A549 (cell line): ENCODE measurements at regions not wholly inside any gene's neighbourhood (a gene's known extent, or its start where the extent isn't known, plus 50 kb on each side); places are given as distances from the start of the nearest gene placed in this dataset.

Experiments used
- ATAC-seq, 2 experiments: fragments of 200-7000 bp in 1 of 2; fragments of >200 bp in 1 of 2; cut with Nextera tagmentation in 1 of 2; cut with Tn5 transposase in 1 of 2; 3 replicates each; pipeline versions ENCODE4 v1.8.0 to v1.9.1; 2018 to 2020; ENCODE audit warnings: mild to moderate bottlenecking in 1 of 2, moderate library complexity in 1 of 2
- CTCF ChIA-PET: fragments of 300-600 bp; sonication (Branson Sonifier 250); formaldehyde crosslinking; extraction: SDS; loops from one replicate; lab custom pipeline; 2021; ENCODE audit warnings: antibody characterized with exemption, inconsistent platforms; lab: Yijun Ruan, JAX
- POLR2A ChIA-PET: fragments of 350-600 bp; formaldehyde crosslinking; extraction: SDS; loops from one replicate; lab custom pipeline; 2021; ENCODE audit warnings: antibody characterized with exemption, inconsistent platforms; lab: Yijun Ruan, JAX
- DNase-seq, 2 experiments: peaks; one replicate each; pipeline versions ENCODE4 v3.0.0 to v3.0.0-alpha.2; 2011 to 2016; ENCODE audit warnings: low read depth in 1 of 2, low spot score in 1 of 2
- FAIRE-seq: peaks from 2 replicates; lab custom pipeline; 2011; peaks lifted over from hg19 to GRCh38; lab: Jason Lieb, UNC
- H3K27ac ChIP-seq, 2 experiments: fragments of >200 bp; sonication (Bioruptor Twin); formaldehyde crosslinking; 3 replicates each; pipeline ENCODE4 v1.5.1; 2016 to 2017
- H3K4me1 ChIP-seq: fragments of >200 bp; sonication (Bioruptor Twin); formaldehyde crosslinking; 3 replicates; pipeline ENCODE4 v1.6.1; 2016
- H3K4me2 ChIP-seq: fragments of >200 bp; sonication (Bioruptor Twin); formaldehyde crosslinking; 3 replicates; pipeline ENCODE4 v1.6.1; 2016
- H3K4me3 ChIP-seq: fragments of >200 bp; sonication (Bioruptor Twin); formaldehyde crosslinking; 3 replicates; pipeline ENCODE4 v1.5.1; 2016
- H3K9me3 ChIP-seq: fragments of >200 bp; sonication (Bioruptor Twin); formaldehyde crosslinking; 3 replicates; pipeline ENCODE4 v1.6.1; 2016
- ATOH8 ChIP-seq: fragments of 250-450 bp; sonication (Bioruptor Pico); IDR thresholded peaks from 2 replicates; pipeline ENCODE4 v1.5.0; 2020; ENCODE audit warnings: low read depth, mild to moderate bottlenecking, moderate library complexity
- CHD2 ChIP-seq: fragments of 150-350 bp; IDR thresholded peaks from 2 replicates; pipeline ENCODE4 v1.6.1; 2014; ENCODE audit warnings: low read length; ENCODE audit not compliant: partially characterized antibody
- CHD4 ChIP-seq: fragments of 200-600 bp; sonication (generic); IDR thresholded peaks from 2 replicates; pipeline ENCODE4 v1.6.1; 2016; ENCODE audit warnings: antibody characterized with exemption, mild to moderate bottlenecking, borderline replicate concordance
- E2F6 ChIP-seq: IDR thresholded peaks from 2 replicates; pipeline ENCODE4 v1.6.1; 2012; ENCODE audit warnings: low read depth, borderline replicate concordance
- ELK1 ChIP-seq: fragments of 150-350 bp; IDR thresholded peaks from 2 replicates; pipeline ENCODE4 v1.6.1; 2014; ENCODE audit warnings: low read depth, mild to moderate bottlenecking, low read length
- EP300 ChIP-seq, 2 experiments: fragments of >200 bp; sonication (Bioruptor Twin); formaldehyde crosslinking; IDR thresholded peaks; 2 replicates in 1 of 2; 3 replicates in 1 of 2; pipeline ENCODE4 v1.6.1; 2016 to 2017
- ESRRA ChIP-seq: fragments of 150-350 bp; IDR thresholded peaks from 2 replicates; pipeline ENCODE4 v1.6.1; 2014; ENCODE audit warnings: mild to moderate bottlenecking, low read length, borderline replicate concordance
- FOSB ChIP-seq: fragments of 250-450 bp; sonication (Bioruptor Pico); IDR thresholded peaks from 2 replicates; pipeline ENCODE4 v1.5.0; 2020; ENCODE audit warnings: mild to moderate bottlenecking, moderate library complexity
- HEYL ChIP-seq: fragments of 250-450 bp; sonication (Bioruptor Pico); IDR thresholded peaks from 2 replicates; pipeline ENCODE4 v1.8.0; 2021; ENCODE audit warnings: mild to moderate bottlenecking, moderate library complexity
- JUNB ChIP-seq: fragments of >200 bp; sonication (Bioruptor Twin); formaldehyde crosslinking; IDR thresholded peaks from 2 replicates; pipeline ENCODE4 v1.6.1; 2016
- MAFK ChIP-seq: fragments of 450-650 bp; IDR thresholded peaks from 2 replicates; pipeline ENCODE4 v1.6.1; 2014; ENCODE audit not compliant: partially characterized antibody
- MYC ChIP-seq: IDR thresholded peaks from 2 replicates; pipeline ENCODE4 v1.6.1; 2012; ENCODE audit warnings: mild to moderate bottlenecking, inconsistent platforms, low read length, improper control_type of control experiment, borderline replicate concordance
- NPAS2 ChIP-seq: fragments of 250-450 bp; sonication (Bioruptor Pico); IDR thresholded peaks from 2 replicates; pipeline ENCODE4 v1.8.0; 2022; ENCODE audit warnings: mild to moderate bottlenecking, moderate library complexity, borderline replicate concordance
- NR3C1 ChIP-seq: fragments of >200 bp; sonication (Bioruptor Twin); formaldehyde crosslinking; IDR thresholded peaks from 3 replicates; pipeline ENCODE4 v1.6.1; 2017
- POLR2A ChIP-seq: IDR thresholded peaks from 2 replicates; pipeline ENCODE4 v1.6.1; 2012; ENCODE audit warnings: mild to moderate bottlenecking, low read length
- RAD21 ChIP-seq, 2 experiments: fragments of >200 bp in 1 of 2; sonication (Bioruptor Twin) in 1 of 2; formaldehyde crosslinking in 1 of 2; IDR thresholded peaks in 1 of 2; conservative IDR thresholded peaks in 1 of 2; 2 replicates in 1 of 2; 3 replicates in 1 of 2; pipeline ENCODE4 v1.6.1; 2012 to 2018; ENCODE audit warnings: inconsistent platforms in 1 of 2
- RARB ChIP-seq: fragments of 250-450 bp; sonication (Bioruptor Pico); IDR thresholded peaks from 2 replicates; pipeline ENCODE4 v1.8.0; 2021; ENCODE audit warnings: mild to moderate bottlenecking, moderate library complexity
- RCOR1 ChIP-seq: fragments of 150-350 bp; IDR thresholded peaks from 2 replicates; pipeline ENCODE4 v1.6.1; 2014; ENCODE audit warnings: antibody characterized with exemption, low read length, low read depth
- TP53 ChIP-seq: fragments of 250-450 bp; sonication (Bioruptor Pico); IDR thresholded peaks from 2 replicates; pipeline ENCODE4 v1.5.0; 2021; ENCODE audit warnings: mild to moderate bottlenecking, moderate library complexity
- ZFP36 ChIP-seq: fragments of 450-650 bp; IDR thresholded peaks from 2 replicates; pipeline ENCODE4 v1.6.1; 2014; ENCODE audit warnings: borderline replicate concordance; ENCODE audit not compliant: partially characterized antibody
- WGBS: methylation state at CpG from one replicate; pipeline ENCODE4 v1.1.6; 2017; ENCODE audit errors: missing lambda C conversion rate; 5-methylcytosine and 5-hydroxymethylcytosine counted together

DNA sequence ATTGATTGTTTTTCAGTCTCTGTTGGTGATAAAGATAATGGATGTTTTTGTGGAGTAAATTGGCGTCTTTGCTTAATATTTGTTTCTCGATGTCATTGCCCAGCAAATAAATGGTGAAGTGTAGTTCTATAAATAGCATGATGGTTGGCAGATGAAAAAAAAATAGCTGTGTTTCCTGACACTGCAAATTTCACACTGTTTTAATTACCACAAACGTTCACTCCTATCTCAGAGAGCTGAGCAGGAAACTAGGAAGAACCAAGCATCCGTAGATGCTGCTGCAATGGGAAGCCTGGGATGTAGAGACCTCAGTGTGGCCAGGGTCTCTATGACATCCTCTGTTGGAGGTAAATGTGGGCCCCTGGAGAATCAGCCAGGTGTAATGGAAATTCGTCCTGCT is 183.2 kb downstream of the CYRIA start:
- no peak for ATAC-seq
- Histone ChIP-seq H3K9me3 (no peaks in the 10 kb centered on the region), H3K27ac (no peak overlapping the region), H3K4me1 (no peaks in the 10 kb centered on the region), H3K4me3 (no peak overlapping the region), H3K4me2 (no peak overlapping the region)
- TF ChIP-seq HEYL (no peak), ELK1 (no peak), NPAS2 (CRISPR knock-in tag) (no peak), EP300 (IDR thresholded peaks at IDR 0.05) (no peak), RARB (no peak), NR3C1 (no peak), MAFK (no peak), ZFP36 (no peak), POLR2A (no peak), CHD2 (no peak)
- ChIA-PET POLR2A (no interaction called here), CTCF (interaction anchor here (1.1 kb wide), 1 partner anchor 25 kb away, joined by 3 read pairs; no protein-coding TSS in a partner anchor)
- no peak for FAIRE-seq
- WGBS: 32% methylated on average over 5 of the region's 5 CpGs
- DNase-seq: no peak

DNA sequence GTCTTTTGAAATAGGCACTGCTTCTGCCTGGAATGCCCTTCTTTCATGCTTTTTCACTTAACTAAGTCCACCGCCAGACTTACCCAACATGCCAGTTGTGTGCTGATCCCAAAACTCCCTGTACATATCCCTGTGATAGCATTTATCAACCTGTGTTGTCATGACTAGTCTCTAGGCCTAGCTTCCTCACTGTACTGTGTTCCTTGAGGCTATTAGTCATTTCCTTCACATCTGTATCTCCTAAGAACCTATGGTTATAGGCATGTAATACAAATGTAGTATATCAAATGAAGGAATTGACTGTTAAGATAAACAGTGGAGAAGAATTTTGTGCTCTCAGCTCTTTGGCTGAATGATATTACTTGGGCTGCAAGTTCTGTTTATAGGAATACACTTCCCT is 184.3 kb downstream of the CYRIA start:
- Histone ChIP-seq H3K4me1 (no peaks in the 10 kb centered on the region), H3K9me3 (no peaks in the 10 kb centered on the region), H3K27ac (no peak overlapping the region), H3K4me2 (no peak overlapping the region), H3K4me3 (no peak overlapping the region)
- POLR2A ChIA-PET: no interaction called here
- FAIRE-seq (no peak), DNase-seq (no peak), ATAC-seq (no peak)
- CTCF ChIA-PET: interaction anchor here (1.1 kb wide), 1 partner anchor 26 kb away, joined by 3 read pairs; no protein-coding TSS in a partner anchor
- 82% methylated on average over 1 of the region's 1 CpG for WGBS
- TF ChIP-seq ATOH8 (CRISPR knock-in tag): no peak
- TF ChIP-seq MYC: no peak
- no peak for TF ChIP-seq RCOR1
- TF ChIP-seq ELK1: no peak
- TF ChIP-seq RAD21 (conservative IDR thresholded peaks at IDR 0.05 in 1 of 2, IDR thresholded peaks at IDR 0.05 in 1 of 2): no peak
- no peak for TF ChIP-seq E2F6
- TF ChIP-seq ESRRA: no peak
- TF ChIP-seq JUNB: no peak
- no peak for TF ChIP-seq TP53 (CRISPR knock-in tag)
- no peak for TF ChIP-seq CHD4
- TF ChIP-seq NR3C1: no peak

DNA sequence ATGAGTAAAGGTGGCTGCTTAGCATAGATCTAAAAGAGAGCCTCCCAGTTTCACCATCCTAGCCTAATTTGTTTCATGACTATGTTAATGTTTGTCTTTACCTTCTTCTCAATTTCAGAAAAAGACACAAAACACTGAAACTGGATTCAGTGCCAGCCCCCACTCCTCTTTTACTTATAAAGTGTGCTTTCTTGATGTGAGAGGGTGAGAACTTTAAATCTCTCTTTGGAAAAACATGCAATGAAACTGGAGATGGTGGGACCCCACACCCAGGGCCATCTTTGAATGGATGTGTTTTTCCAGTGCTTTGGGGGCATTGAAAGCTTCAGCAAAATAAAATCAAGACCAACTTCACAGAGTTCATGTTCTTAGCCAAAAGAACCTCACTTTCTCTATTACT is 185.9 kb downstream of the CYRIA start:
- no peak for ATAC-seq
- Histone ChIP-seq H3K4me2 (no peak overlapping the region), H3K4me1 (no peaks in the 10 kb centered on the region), H3K4me3 (no peak overlapping the region), H3K27ac (no peak overlapping the region), H3K9me3 (no peaks in the 10 kb centered on the region)
- POLR2A ChIA-PET: no interaction called here
- DNase-seq: no peak
- no peak for FAIRE-seq
- CTCF ChIA-PET: no interaction called here
- no peak for TF ChIP-seq FOSB (CRISPR knock-in tag)
- no peak for TF ChIP-seq ESRRA
- no peak for TF ChIP-seq HEYL
